ENCODE measurements at regions not wholly inside any gene's neighbourhood (a gene's known extent, or its start where the extent isn't known, plus 50 kb on each side); places are given as distances from the start of the nearest gene placed in this dataset.

DNA sequence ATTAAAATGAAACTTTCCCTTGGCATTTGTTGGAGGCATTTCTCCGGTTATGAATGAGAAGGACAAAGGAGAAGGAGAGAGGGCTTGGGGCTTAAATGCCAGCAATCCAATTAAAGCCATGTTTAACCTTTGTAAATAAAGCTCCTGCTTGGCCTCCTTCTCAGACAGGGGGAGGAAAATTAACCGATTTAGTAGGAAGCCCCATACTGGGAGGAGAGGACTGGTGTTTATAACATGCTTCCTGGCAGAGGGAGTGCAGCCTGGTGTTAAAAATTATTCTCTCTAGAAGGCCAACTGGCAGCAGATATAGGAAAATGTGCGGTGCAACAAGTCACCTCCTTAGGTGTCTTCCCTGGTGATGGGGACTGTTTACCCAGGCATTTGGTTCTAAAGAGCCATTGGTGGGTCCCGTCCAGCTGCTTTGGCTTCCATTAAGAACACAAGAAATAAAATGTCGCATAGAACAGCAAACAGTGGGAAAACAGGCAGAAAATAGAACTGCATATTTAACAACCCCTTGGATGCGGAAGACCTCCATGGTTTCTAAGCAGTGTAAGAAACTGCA is 846.5 kb downstream of the TYW1 start:
- H2BK15ac ChIP-seq (ENCODE audit: low read depth, poor library complexity, severe bottlenecking), result no peak overlapping the region
- H2BK5ac ChIP-seq (ENCODE audit: low read depth, low read length, poor library complexity, severe bottlenecking), result no peak overlapping the region
- H4K91ac ChIP-seq (ENCODE audit: low read length), result no peak overlapping the region
- no peak overlapping the region for H2BK120ac ChIP-seq (ENCODE audit: low read depth, low read length)
- H3K9ac ChIP-seq (ENCODE audit: low read length), result no peak overlapping the region
- no peak overlapping the region for H3K4ac ChIP-seq (ENCODE audit: low read depth in 1 of 2, low read length in 2 of 2)
- no peak overlapping the region for H3K23ac ChIP-seq (ENCODE audit: low read length in 2 of 2)
- H2AK5ac ChIP-seq (ENCODE audit: low read length, severe bottlenecking), result no peak overlapping the region
- H3K18ac ChIP-seq (ENCODE audit: low read depth in 1 of 2, low read length in 2 of 2), result no peak overlapping the region
- no peak overlapping the region for H3K4me2 ChIP-seq (ENCODE audit: low read length, poor library complexity, severe bottlenecking)
- no peak overlapping the region for H3K4me3 ChIP-seq (ENCODE audit: insufficient read depth in 1 of 2, low read depth in 1 of 2, low read length in 2 of 2)
- no peak overlapping the region for H2BK12ac ChIP-seq (ENCODE audit: low read length in 2 of 2)
- no peaks in the 10 kb centered on the region for H3K79me1 ChIP-seq (replicated peaks; ENCODE audit: low read length, poor library complexity, severe bottlenecking)
- no peaks in the 10 kb centered on the region for H3K36me3 ChIP-seq (ENCODE audit: control insufficient read depth in 1 of 2, insufficient read depth in 2 of 2, low read depth in 1 of 2, low read length in 2 of 2)
- DNase-seq, result no peak
- no peak overlapping the region for H3K27ac ChIP-seq (ENCODE audit: low read length, poor library complexity, severe bottlenecking)
- H2AFZ ChIP-seq (ENCODE audit: low read depth, low read length), result no peak overlapping the region
- peaks cover 0 to 3% of the 10 kb centered on the region in 2 experiments for H3K27me3 ChIP-seq (ENCODE audit: control insufficient read depth in 1 of 2, insufficient read depth in 1 of 2, low read length in 2 of 2)
- no peak overlapping the region for H3K14ac ChIP-seq (ENCODE audit: low read length in 2 of 2)
- no peak overlapping the region for H4K8ac ChIP-seq (ENCODE audit: low read length)
- 70% methylated on average over 5 of the region's 6 CpGs for WGBS
- no peaks in the 10 kb centered on the region for H3K9me3 ChIP-seq (ENCODE audit: control insufficient read depth, low read length)
- H3K4me1 ChIP-seq (ENCODE audit: control insufficient read depth, insufficient read depth, low read depth, low read length), result no peaks in the 10 kb centered on the region

GRCh38 chr7:67843615-67844014 is 847.0 kb downstream of the TYW1 start:
- H3K4ac ChIP-seq (ENCODE audit: low read depth in 1 of 2, low read length in 2 of 2), result no peak overlapping the region
- no peak overlapping the region for H2BK15ac ChIP-seq (ENCODE audit: low read depth, poor library complexity, severe bottlenecking)
- no peak overlapping the region for H4K8ac ChIP-seq (ENCODE audit: low read length)
- H3K36me3 ChIP-seq (ENCODE audit: control insufficient read depth in 1 of 2, insufficient read depth in 2 of 2, low read depth in 1 of 2, low read length in 2 of 2), result no peaks in the 10 kb centered on the region
- no peaks in the 10 kb centered on the region for H3K79me1 ChIP-seq (replicated peaks; ENCODE audit: low read length, poor library complexity, severe bottlenecking)
- no peak overlapping the region for H3K4me3 ChIP-seq (ENCODE audit: insufficient read depth in 1 of 2, low read depth in 1 of 2, low read length in 2 of 2)
- H3K4me2 ChIP-seq (ENCODE audit: low read length, poor library complexity, severe bottlenecking), result no peak overlapping the region
- no peak overlapping the region for H3K27ac ChIP-seq (ENCODE audit: low read length, poor library complexity, severe bottlenecking)
- no peak overlapping the region for H3K23ac ChIP-seq (ENCODE audit: low read length in 2 of 2)
- peaks cover 0 to 8% of the 10 kb centered on the region in 2 experiments for H3K27me3 ChIP-seq (ENCODE audit: control insufficient read depth in 1 of 2, insufficient read depth in 1 of 2, low read length in 2 of 2)
- H3K14ac ChIP-seq (ENCODE audit: low read length in 2 of 2), result no peak overlapping the region
- no peak overlapping the region for H2BK120ac ChIP-seq (ENCODE audit: low read depth, low read length)
- no peak overlapping the region for H4K91ac ChIP-seq (ENCODE audit: low read length)
- DNase-seq, result no peak
- no peak overlapping the region for H2AK5ac ChIP-seq (ENCODE audit: low read length, severe bottlenecking)
- 63% methylated on average over 4 of the region's 4 CpGs for WGBS
- no peaks in the 10 kb centered on the region for H3K4me1 ChIP-seq (ENCODE audit: control insufficient read depth, insufficient read depth, low read depth, low read length)
- H2AFZ ChIP-seq (ENCODE audit: low read depth, low read length), result no peak overlapping the region
- no peaks in the 10 kb centered on the region for H3K9me3 ChIP-seq (ENCODE audit: control insufficient read depth, low read length)
- no peak overlapping the region for H2BK5ac ChIP-seq (ENCODE audit: low read depth, low read length, poor library complexity, severe bottlenecking)
- H3K18ac ChIP-seq (ENCODE audit: low read depth in 1 of 2, low read length in 2 of 2), result no peak overlapping the region
- H3K9ac ChIP-seq (ENCODE audit: low read length), result no peak overlapping the region
- H2BK12ac ChIP-seq (ENCODE audit: low read length in 2 of 2), result no peak overlapping the region

GRCh38 chr7:67847092-67847787 is 850.6 kb downstream of the TYW1 start:
- Histone ChIP-seq H2BK120ac (ENCODE audit: low read depth, low read length) (no peak overlapping the region), H3K4me3 (ENCODE audit: insufficient read depth in 1 of 2, low read depth in 1 of 2, low read length in 2 of 2) (no peak overlapping the region), H3K4me2 (ENCODE audit: low read length, poor library complexity, severe bottlenecking) (no peak overlapping the region), H3K9ac (ENCODE audit: low read length) (no peak overlapping the region), H2AK5ac (ENCODE audit: low read length, severe bottlenecking) (no peak overlapping the region), H3K18ac (ENCODE audit: low read depth in 1 of 2, low read length in 2 of 2) (no peak overlapping the region), H2BK5ac (ENCODE audit: low read depth, low read length, poor library complexity, severe bottlenecking) (no peak overlapping the region), H4K91ac (ENCODE audit: low read length) (no peak overlapping the region), H3K14ac (ENCODE audit: low read length in 2 of 2) (no peak overlapping the region), H2AFZ (ENCODE audit: low read depth, low read length) (no peak overlapping the region), H3K27ac (ENCODE audit: low read length, poor library complexity, severe bottlenecking) (no peak overlapping the region), H3K9me3 (ENCODE audit: control insufficient read depth, low read length) (no peaks in the 10 kb centered on the region), H3K27me3 (ENCODE audit: control insufficient read depth in 1 of 2, insufficient read depth in 1 of 2, low read length in 2 of 2) (peaks cover 0 to 8% of the 10 kb centered on the region in 2 experiments), H2BK12ac (ENCODE audit: low read length in 2 of 2) (no peak overlapping the region), H3K36me3 (ENCODE audit: control insufficient read depth in 1 of 2, insufficient read depth in 2 of 2, low read depth in 1 of 2, low read length in 2 of 2) (no peaks in the 10 kb centered on the region), H2BK15ac (ENCODE audit: low read depth, poor library complexity, severe bottlenecking) (no peak overlapping the region), H3K23ac (ENCODE audit: low read length in 2 of 2) (no peak overlapping the region), H3K4me1 (ENCODE audit: control insufficient read depth, insufficient read depth, low read depth, low read length) (no peaks in the 10 kb centered on the region), H3K4ac (ENCODE audit: low read depth in 1 of 2, low read length in 2 of 2) (no peak overlapping the region), H3K79me1 (replicated peaks; ENCODE audit: low read length, poor library complexity, severe bottlenecking) (no peaks in the 10 kb centered on the region), H4K8ac (ENCODE audit: low read length) (no peak overlapping the region)
- DNase-seq, result no peak
- 62% methylated on average over 10 of the region's 11 CpGs for WGBS

- H3K36me3 ChIP-seq (ENCODE audit: control insufficient read depth in 1 of 2, insufficient read depth in 2 of 2, low read depth in 1 of 2, low read length in 2 of 2), result no peaks in the 10 kb centered on the region
- no peak overlapping the region for H2BK15ac ChIP-seq (ENCODE audit: low read depth, poor library complexity, severe bottlenecking)
- DNase-seq, result no peak
- H4K8ac ChIP-seq (ENCODE audit: low read length), result no peak overlapping the region
- no peaks in the 10 kb centered on the region for H3K9me3 ChIP-seq (ENCODE audit: control insufficient read depth, low read length)
- no peak overlapping the region for H2BK5ac ChIP-seq (ENCODE audit: low read depth, low read length, poor library complexity, severe bottlenecking)
- no peak overlapping the region for H2BK120ac ChIP-seq (ENCODE audit: low read depth, low read length)
- no peak overlapping the region for H3K23ac ChIP-seq (ENCODE audit: low read length in 2 of 2)
- H4K91ac ChIP-seq (ENCODE audit: low read length), result no peak overlapping the region
- H3K27me3 ChIP-seq (ENCODE audit: control insufficient read depth in 1 of 2, insufficient read depth in 1 of 2, low read length in 2 of 2), result no peaks in the 10 kb centered on the region
- no peak overlapping the region for H3K4ac ChIP-seq (ENCODE audit: low read depth in 1 of 2, low read length in 2 of 2)
- H3K4me1 ChIP-seq (ENCODE audit: control insufficient read depth, insufficient read depth, low read depth, low read length), result no peaks in the 10 kb centered on the region
- H3K4me2 ChIP-seq (ENCODE audit: low read length, poor library complexity, severe bottlenecking), result no peak overlapping the region
- no peak overlapping the region for H3K14ac ChIP-seq (ENCODE audit: low read length in 2 of 2)
- H3K9ac ChIP-seq (ENCODE audit: low read length), result peak overlapping the region; percentile 59
- peak overlapping the region in 1 of 2 experiments; percentile 49 for H3K4me3 ChIP-seq (ENCODE audit: insufficient read depth in 1 of 2, low read depth in 1 of 2, low read length in 2 of 2)
- H2BK12ac ChIP-seq (ENCODE audit: low read length in 2 of 2), result no peak overlapping the region
- H3K27ac ChIP-seq (ENCODE audit: low read length, poor library complexity, severe bottlenecking), result no peak overlapping the region
- H3K79me1 ChIP-seq (replicated peaks; ENCODE audit: low read length, poor library complexity, severe bottlenecking), result no peaks in the 10 kb centered on the region
- H2AFZ ChIP-seq (ENCODE audit: low read depth, low read length), result no peak overlapping the region
- no peak overlapping the region for H3K18ac ChIP-seq (ENCODE audit: low read depth in 1 of 2, low read length in 2 of 2)
- WGBS, result 80% methylated on average over 17 of the region's 22 CpGs
- H2AK5ac ChIP-seq (ENCODE audit: low read length, severe bottlenecking), result no peak overlapping the region
These were observed 857.9 kb downstream of the TYW1 start for GRCh38 chr7:67854221-67855178.
